Hepatocyte (in vitro differentiated cells): ENCODE measurements at regions not wholly inside any gene's neighbourhood (a gene's known extent, or its start where the extent isn't known, plus 50 kb on each side); places are given as distances from the start of the nearest gene placed in this dataset.

Experiments
- DNase-seq: peaks from one replicate; pipeline ENCODE4 v3.0.0-alpha.2; 2016; ENCODE audit warnings: low spot score
- H2AFZ ChIP-seq: fragments of 200-600 bp; sonication (generic); 2 replicates; pipeline ENCODE4 v1.6.0; 2016; ENCODE audit warnings: antibody characterized with exemption, mild to moderate bottlenecking
- H3K27ac ChIP-seq: fragments of 200-600 bp; sonication (generic); 2 replicates; pipeline ENCODE4 v1.5.1; 2016; ENCODE audit warnings: mild to moderate bottlenecking
- H3K27me3 ChIP-seq: fragments of 200-600 bp; sonication (generic); 2 replicates; pipeline ENCODE4 v1.6.1; 2016
- H3K36me3 ChIP-seq: fragments of 200-600 bp; sonication (generic); replicated peaks from 2 replicates; pipeline ENCODE4 v1.5.1; 2016; ENCODE audit warnings: low read depth; ENCODE audit not compliant: insufficient read depth
- H3K4me1 ChIP-seq: fragments of 200-600 bp; sonication (generic); 2 replicates; pipeline ENCODE4 v1.5.1; 2016; ENCODE audit warnings: mild to moderate bottlenecking, moderate library complexity; ENCODE audit not compliant: insufficient read depth
- H3K4me2 ChIP-seq: fragments of 200-600 bp; sonication (generic); 2 replicates; pipeline ENCODE4 v1.6.0; 2016
- H3K4me3 ChIP-seq: fragments of 200-600 bp; sonication (generic); 2 replicates; pipeline ENCODE4 v1.5.1; 2016; ENCODE audit warnings: mild to moderate bottlenecking
- H3K79me2 ChIP-seq: fragments of 200-600 bp; sonication (generic); 2 replicates; pipeline ENCODE4 v1.6.0; 2017; ENCODE audit warnings: mild to moderate bottlenecking
- H3K9me2 ChIP-seq: fragments of 200-600 bp; sonication (generic); replicated peaks from 2 replicates; pipeline ENCODE4 v1.6.0; 2017; ENCODE audit warnings: mild to moderate bottlenecking; ENCODE audit not compliant: insufficient read depth
- H3K9me3 ChIP-seq: fragments of 200-600 bp; sonication (generic); 2 replicates; pipeline ENCODE4 v1.5.1; 2016; ENCODE audit warnings: low read depth, mild to moderate bottlenecking
- H4K20me1 ChIP-seq: fragments of 200-600 bp; sonication (generic); 2 replicates; pipeline ENCODE4 v1.6.0; 2016; ENCODE audit warnings: mild to moderate bottlenecking; ENCODE audit not compliant: insufficient read depth, poor library complexity, severe bottlenecking
- EZH2 ChIP-seq: fragments of 200-600 bp; sonication (generic); IDR thresholded peaks from 2 replicates; pipeline ENCODE4 v1.6.1; 2016; ENCODE audit warnings: antibody characterized with exemption, mild to moderate bottlenecking, borderline replicate concordance
- EZH2phosphoT487 ChIP-seq: fragments of 200-600 bp; sonication (generic); IDR thresholded peaks from one replicate; pipeline ENCODE4 v1.6.1; 2018; ENCODE audit warnings: antibody characterized with exemption, mild to moderate bottlenecking, low read depth, moderate library complexity; ENCODE audit not compliant: unreplicated experiment, severe bottlenecking
- WGBS: methylation state at CpG from one replicate; pipeline ENCODE4 v1.1.6; 2016; ENCODE audit warnings: low lambda C conversion rate; ENCODE audit errors: missing lambda C conversion rate; 5-methylcytosine and 5-hydroxymethylcytosine counted together
- TF ChIP-seq, protein P1 (sequence below): fragments of 200-600 bp; sonication (generic); IDR thresholded peaks from 2 replicates; pipeline ENCODE4 v1.5.1; 2016; ENCODE audit warnings: antibody characterized with exemption, mild to moderate bottlenecking; ENCODE audit not compliant: poor library complexity

DNA sequence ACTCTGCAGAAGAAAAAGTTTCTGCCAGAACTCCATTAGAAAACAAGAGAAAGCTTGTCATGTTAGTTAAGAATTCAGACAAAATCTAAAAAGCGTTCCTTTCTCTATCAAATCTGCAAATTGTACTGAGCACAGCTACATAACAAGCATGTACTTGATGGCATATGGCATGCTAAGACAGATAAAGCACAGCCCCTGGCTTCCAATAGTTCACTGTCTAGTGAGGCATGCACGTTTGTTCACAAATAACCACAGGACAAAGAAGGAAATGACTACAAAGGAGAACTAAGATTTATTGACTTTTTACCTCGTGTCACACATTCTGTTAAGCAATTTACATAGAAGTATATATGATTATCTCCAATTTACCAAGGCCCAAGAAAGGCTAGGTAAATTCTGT lies 518.2 kb upstream of the TLE4 start:
- Histone ChIP-seq H3K4me1 (no peaks in the 10 kb centered on the region), H3K79me2 (no peaks in the 10 kb centered on the region), H3K4me3 (no peak overlapping the region), H3K27ac (no peak overlapping the region), H3K9me2 (no peaks in the 10 kb centered on the region), H3K36me3 (no peaks in the 10 kb centered on the region), H2AFZ (no peak overlapping the region), H4K20me1 (no peaks in the 10 kb centered on the region), H3K9me3 (no peaks in the 10 kb centered on the region), H3K4me2 (no peak overlapping the region), H3K27me3 (no peaks in the 10 kb centered on the region)
- WGBS, result 54% methylated on average over 3 of the region's 3 CpGs
- no peak for DNase-seq
- TF ChIP-seq, protein P1, sequence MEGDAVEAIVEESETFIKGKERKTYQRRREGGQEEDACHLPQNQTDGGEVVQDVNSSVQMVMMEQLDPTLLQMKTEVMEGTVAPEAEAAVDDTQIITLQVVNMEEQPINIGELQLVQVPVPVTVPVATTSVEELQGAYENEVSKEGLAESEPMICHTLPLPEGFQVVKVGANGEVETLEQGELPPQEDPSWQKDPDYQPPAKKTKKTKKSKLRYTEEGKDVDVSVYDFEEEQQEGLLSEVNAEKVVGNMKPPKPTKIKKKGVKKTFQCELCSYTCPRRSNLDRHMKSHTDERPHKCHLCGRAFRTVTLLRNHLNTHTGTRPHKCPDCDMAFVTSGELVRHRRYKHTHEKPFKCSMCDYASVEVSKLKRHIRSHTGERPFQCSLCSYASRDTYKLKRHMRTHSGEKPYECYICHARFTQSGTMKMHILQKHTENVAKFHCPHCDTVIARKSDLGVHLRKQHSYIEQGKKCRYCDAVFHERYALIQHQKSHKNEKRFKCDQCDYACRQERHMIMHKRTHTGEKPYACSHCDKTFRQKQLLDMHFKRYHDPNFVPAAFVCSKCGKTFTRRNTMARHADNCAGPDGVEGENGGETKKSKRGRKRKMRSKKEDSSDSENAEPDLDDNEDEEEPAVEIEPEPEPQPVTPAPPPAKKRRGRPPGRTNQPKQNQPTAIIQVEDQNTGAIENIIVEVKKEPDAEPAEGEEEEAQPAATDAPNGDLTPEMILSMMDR, result no peak
- TF ChIP-seq EZH2 (no peak), EZH2phosphoT487 (no peak)

DNA sequence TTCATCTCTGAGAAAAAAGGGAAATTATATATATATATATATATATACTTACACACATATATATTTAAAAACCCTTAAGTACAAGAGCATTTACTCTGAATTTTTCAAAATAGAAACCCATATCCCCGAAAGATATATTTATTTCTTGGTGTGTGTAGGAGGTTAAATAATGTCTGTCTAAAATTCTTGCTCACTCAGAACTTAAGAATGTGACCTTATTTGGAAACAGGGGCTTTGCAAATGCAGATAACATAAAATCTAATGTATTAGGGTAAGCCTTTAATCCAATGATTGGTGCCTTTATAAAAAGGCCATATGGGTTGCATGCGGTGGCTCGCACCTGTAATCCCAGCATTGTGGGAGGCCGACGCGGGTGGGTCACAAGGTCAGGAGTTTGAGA lies 517.3 kb upstream of the TLE4 start:
- no peaks in the 10 kb centered on the region for H3K36me3 ChIP-seq
- no peak for TF ChIP-seq EZH2
- TF ChIP-seq, protein P1, result no peak
- no peak for TF ChIP-seq EZH2phosphoT487
- H3K4me3 ChIP-seq, result no peak overlapping the region
- no peaks in the 10 kb centered on the region for H3K4me1 ChIP-seq
- no peaks in the 10 kb centered on the region for H3K27me3 ChIP-seq
- 68% methylated on average over 6 of the region's 6 CpGs for WGBS
- H3K27ac ChIP-seq, result no peak overlapping the region
- no peaks in the 10 kb centered on the region for H3K79me2 ChIP-seq
- H3K4me2 ChIP-seq, result no peak overlapping the region
- no peaks in the 10 kb centered on the region for H3K9me3 ChIP-seq
- no peak overlapping the region for H2AFZ ChIP-seq
- H3K9me2 ChIP-seq, result no peaks in the 10 kb centered on the region
- no peaks in the 10 kb centered on the region for H4K20me1 ChIP-seq
- no peak for DNase-seq

DNA sequence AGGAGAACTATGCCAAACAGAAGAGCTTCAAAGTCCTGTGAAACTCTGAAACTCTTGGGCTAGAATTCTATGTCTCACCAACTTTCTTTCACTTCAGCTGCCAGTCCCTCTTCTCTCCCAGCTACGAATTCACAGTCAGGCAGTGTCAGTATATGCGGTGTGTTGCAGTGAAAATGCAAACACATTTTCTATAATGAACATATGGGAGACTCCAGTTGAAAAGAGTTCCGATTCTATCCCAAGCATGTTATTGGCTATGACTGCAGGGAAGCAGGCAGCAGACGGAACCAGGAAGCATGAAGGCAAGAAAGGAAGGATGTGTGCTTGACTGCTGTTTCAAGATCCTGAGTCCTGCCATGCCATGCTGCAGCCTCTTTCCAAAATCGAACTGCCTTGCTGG lies 515.7 kb upstream of the TLE4 start:
- Histone ChIP-seq H2AFZ (no peak overlapping the region), H3K36me3 (no peaks in the 10 kb centered on the region)
- DNase-seq, result no peak

More for the DNA sequence above, 515.7 kb upstream of the TLE4 start:
- TF ChIP-seq EZH2 (no peak), EZH2phosphoT487 (no peak)
- TF ChIP-seq, protein P1, result no peak
- no peaks in the 10 kb centered on the region for H3K79me2 ChIP-seq
- H3K4me1 ChIP-seq, result no peaks in the 10 kb centered on the region
- H3K4me2 ChIP-seq, result no peak overlapping the region
- H3K27ac ChIP-seq, result no peak overlapping the region
- H3K9me2 ChIP-seq, result no peaks in the 10 kb centered on the region
- H4K20me1 ChIP-seq, result no peaks in the 10 kb centered on the region
- no peaks in the 10 kb centered on the region for H3K27me3 ChIP-seq
- H3K4me3 ChIP-seq, result no peak overlapping the region
- WGBS, result 89% methylated on average over 5 of the region's 5 CpGs
- H3K9me3 ChIP-seq, result no peaks in the 10 kb centered on the region
